GM10248 (cell line): ENCODE measurements at regions not wholly inside any gene's neighbourhood (a gene's known extent, or its start where the extent isn't known, plus 50 kb on each side); places are given as distances from the start of the nearest gene placed in this dataset.
"Not testable (repeated sequence)": the region's sequence is repeated elsewhere in the genome, so short reads cannot be mapped to it uniquely, and the experiment has no call there.

Experiments used
- CTCF ChIA-PET: fragments of 300-600 bp; sonication (Branson Sonifier 250); formaldehyde crosslinking; extraction: SDS; loops from one replicate; lab custom pipeline; 2021; ENCODE audit warnings: antibody characterized with exemption; lab: Yijun Ruan, JAX
- POLR2A ChIA-PET: fragments of 350-650 bp; sonication (Branson Sonifier 250); formaldehyde crosslinking; extraction: SDS; loops from one replicate; lab custom pipeline; 2020; ENCODE audit warnings: antibody characterized with exemption; lab: Yijun Ruan, JAX
- DNase-seq: peaks from one replicate; pipeline ENCODE4 v3.0.0; 2012; ENCODE audit errors: extremely low spot score
- CTCF ChIP-seq: IDR thresholded peaks from 2 replicates; pipeline ENCODE4 v1.5.1; 2012; ENCODE audit warnings: mild to moderate bottlenecking, low read depth; ENCODE audit errors: extremely low read depth, missing control alignments, control extremely low read depth

DNA sequence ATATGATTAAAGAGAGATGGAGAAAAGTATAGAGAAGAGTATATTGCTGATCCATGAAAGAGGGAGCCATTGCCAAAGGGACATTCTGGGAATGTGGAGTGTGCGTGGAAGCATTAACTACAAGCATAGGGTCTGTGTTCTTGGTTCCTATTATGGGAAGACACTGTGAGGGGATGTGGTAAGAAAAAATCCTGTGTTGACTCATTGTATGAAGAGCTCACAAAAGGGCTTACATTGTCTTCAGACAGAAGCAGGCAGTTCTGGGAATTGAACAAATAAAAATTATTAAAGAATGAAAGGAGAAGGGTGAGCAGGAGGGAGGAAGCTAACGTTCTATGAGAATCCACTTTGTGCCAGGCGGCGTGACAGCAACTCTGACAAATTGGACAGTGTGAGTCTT lies 250.4 kb upstream of the CHD1 start:
- DNase-seq, result no peak
- ChIA-PET CTCF (interaction anchor here (1.5 to 2.0 kb wide), 2 partner anchors 9 to 79 kb away, joined by 4 to 7 read pairs; no protein-coding TSS in a partner anchor), POLR2A (no interaction called here)
- no peak for TF ChIP-seq CTCF

DNA sequence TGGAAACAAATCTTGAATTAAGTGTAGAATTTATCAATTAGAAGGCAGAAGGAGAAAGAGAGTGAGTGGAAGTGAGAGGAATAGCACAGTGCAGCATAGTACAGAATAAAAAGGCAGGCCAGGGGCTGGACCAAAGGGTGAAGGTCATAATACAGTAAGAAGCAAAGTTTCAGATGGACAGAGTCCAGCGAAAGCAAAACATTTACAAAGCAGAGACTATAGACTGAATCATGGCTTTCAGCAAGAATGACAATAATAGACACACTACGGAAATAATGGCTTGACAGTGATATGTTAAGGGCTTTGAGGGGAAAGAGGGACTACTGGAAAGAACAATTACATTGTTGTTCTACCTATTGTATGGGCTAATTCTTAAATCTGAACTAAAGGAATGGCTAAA lies 249.0 kb upstream of the CHD1 start:
- DNase-seq, result no peak
- POLR2A ChIA-PET, result no interaction called here
- CTCF ChIA-PET, result interaction anchor here (1.5 kb wide), 1 partner anchor 80 kb away, joined by 4 read pairs; no protein-coding TSS in a partner anchor
- TF ChIP-seq CTCF, result no peak

- ChIA-PET CTCF (interaction anchor here (1.6 to 1.8 kb wide), 2 partner anchors 9 to 14 kb away, joined by 4 read pairs; no protein-coding TSS in a partner anchor), POLR2A (no interaction called here)
- no peak for TF ChIP-seq CTCF
- DNase-seq, result no peak
These were observed 247.4 kb upstream of the CHD1 start for GRCh38 chr5:99176186-99176585.

GRCh38 chr5:99169309-99169708 lies 240.5 kb upstream of the CHD1 start:
- TF ChIP-seq CTCF, result no peak
- POLR2A ChIA-PET, result no interaction called here
- no peak for DNase-seq
- CTCF ChIA-PET, result no interaction called here

- CTCF ChIA-PET, result interaction anchor here (1.9 kb wide), 1 partner anchor 14 kb away, joined by 4 read pairs; no protein-coding TSS in a partner anchor
These were observed 232.7 kb upstream of the CHD1 start for GRCh38 chr5:99161538-99161937.

GRCh38 chr5:99156688-99157087 lies 227.9 kb upstream of the CHD1 start:
- CTCF ChIA-PET, result interaction anchor here (0.9 kb wide), 1 partner anchor 9 kb away, joined by 3 read pairs; no protein-coding TSS in a partner anchor
- no peak for DNase-seq
- TF ChIP-seq CTCF, result peak; percentile 5
- POLR2A ChIA-PET, result no interaction called here

More at GRCh38 chr5:99161538-99161937, 232.7 kb upstream of the CHD1 start:
- DNase-seq, POLR2A ChIA-PET: not testable (repeated sequence)

- DNase-seq, CTCF ChIA-PET, POLR2A ChIA-PET: not testable (repeated sequence)
These were observed 214.5 kb upstream of the CHD1 start for GRCh38 chr5:99143283-99143795.

GRCh38 chr5:99141534-99142128 lies 212.8 kb upstream of the CHD1 start:
- POLR2A ChIA-PET, result no interaction called here
- CTCF ChIA-PET, result no interaction called here
- no peak for DNase-seq
- TF ChIP-seq CTCF, result no peak
